ENCODE measurements at regions not wholly inside any gene's neighbourhood (a gene's known extent, or its start where the extent isn't known, plus 50 kb on each side); places are given as distances from the start of the nearest gene placed in this dataset.

GRCh38 chr1:244344001-244344400 lies 107.7 kb downstream of the ADSS2 start:
- no peak for ATAC-seq (ENCODE audit: insufficient read depth, low FRiP score)
- no peak for TF ChIP-seq CTCF (IDR thresholded peaks at IDR 0.05; ENCODE audit: control extremely low read depth, extremely low read depth)

GRCh38 chr1:244346972-244347618 lies 104.6 kb downstream of the ADSS2 start:
- peak in 2 of 3 donors; percentile 47 to 56 for DNase-seq
- no peak for TF ChIP-seq CTCF (IDR thresholded peaks at IDR 0.05; ENCODE audit: control extremely low read depth, extremely low read depth)
- no peak overlapping the region for H3K27ac ChIP-seq (ENCODE audit: low read depth in 1 of 2, low read length in 1 of 2)
- no peaks in the 10 kb centered on the region for H3K27me3 ChIP-seq (ENCODE audit: control insufficient read depth in 3 of 3, insufficient read depth in 3 of 3, low read length in 2 of 3)
- no peaks in the 10 kb centered on the region for H3K36me3 ChIP-seq (ENCODE audit: control insufficient read depth in 4 of 4, insufficient read depth in 4 of 4, low read length in 4 of 4)
- 72 to 86% methylated on average over 6 of the region's 6 CpGs for WGBS, 2 donors
- H3K4me3 ChIP-seq: no peak overlapping the region
- no peak overlapping the region for H3K9ac ChIP-seq (ENCODE audit: insufficient read depth in 1 of 2, low read length in 2 of 2)
- H3K9me3 ChIP-seq (ENCODE audit: control insufficient read depth in 4 of 4, insufficient read depth in 3 of 4, low read length in 3 of 4): peaks cover 0 to 3% (median 0%) of the 10 kb centered on the region in 4 donors
- no peak for ATAC-seq (ENCODE audit: insufficient read depth, low FRiP score)
- H3K4me1 ChIP-seq (ENCODE audit: control insufficient read depth in 5 of 5, insufficient read depth in 5 of 5, low read length in 5 of 5): peaks cover 0 to 14% (median 3%) of the 10 kb centered on the region in 5 donors

More at GRCh38 chr1:244344001-244344400, 107.7 kb downstream of the ADSS2 start:
- no peak overlapping the region for H3K4me3 ChIP-seq
- no peak overlapping the region for H3K27ac ChIP-seq (ENCODE audit: low read depth in 1 of 2, low read length in 1 of 2)
- H3K9me3 ChIP-seq (ENCODE audit: control insufficient read depth in 4 of 4, insufficient read depth in 3 of 4, low read length in 3 of 4): peaks cover 0 to 3% (median 0%) of the 10 kb centered on the region in 4 donors
- H3K4me1 ChIP-seq (ENCODE audit: control insufficient read depth in 5 of 5, insufficient read depth in 5 of 5, low read length in 5 of 5): peaks cover 0 to 8% (median 0%) of the 10 kb centered on the region in 5 donors
- no peaks in the 10 kb centered on the region for H3K36me3 ChIP-seq (ENCODE audit: control insufficient read depth in 4 of 4, insufficient read depth in 4 of 4, low read length in 4 of 4)
- DNase-seq: no peak
- no peak overlapping the region for H3K9ac ChIP-seq (ENCODE audit: insufficient read depth in 1 of 2, low read length in 2 of 2)
- no peaks in the 10 kb centered on the region for H3K27me3 ChIP-seq (ENCODE audit: control insufficient read depth in 3 of 3, insufficient read depth in 3 of 3, low read length in 2 of 3)
- 90% methylated on average over 6 of the region's 6 CpGs for WGBS, 2 donors

- no peak for TF ChIP-seq CTCF (IDR thresholded peaks at IDR 0.05; ENCODE audit: control extremely low read depth, extremely low read depth)
- no peak overlapping the region for H3K27ac ChIP-seq (ENCODE audit: low read depth in 1 of 2, low read length in 1 of 2)
- H3K27me3 ChIP-seq (ENCODE audit: control insufficient read depth in 3 of 3, insufficient read depth in 3 of 3, low read length in 2 of 3): no peaks in the 10 kb centered on the region
- no peak overlapping the region for H3K9ac ChIP-seq (ENCODE audit: insufficient read depth in 1 of 2, low read length in 2 of 2)
- no peak overlapping the region for H3K4me3 ChIP-seq
- H3K36me3 ChIP-seq (ENCODE audit: control insufficient read depth in 4 of 4, insufficient read depth in 4 of 4, low read length in 4 of 4): no peaks in the 10 kb centered on the region
- no peak for ATAC-seq (ENCODE audit: insufficient read depth, low FRiP score)
- WGBS, 2 donors: 87 to 88% methylated on average over 3 of the region's 3 CpGs
- peaks cover 0 to 14% (median 3%) of the 10 kb centered on the region in 5 donors for H3K4me1 ChIP-seq (ENCODE audit: control insufficient read depth in 5 of 5, insufficient read depth in 5 of 5, low read length in 5 of 5)
- H3K9me3 ChIP-seq (ENCODE audit: control insufficient read depth in 4 of 4, insufficient read depth in 3 of 4, low read length in 3 of 4): peaks cover 0 to 3% (median 0%) of the 10 kb centered on the region in 4 donors
- no peak for DNase-seq
Observed at GRCh38 chr1:244347942-244348341, 103.8 kb downstream of the ADSS2 start.

Data from lung (tissue), 11 donors.